ENCODE measurements at regions not wholly inside any gene's neighbourhood (a gene's known extent, or its start where the extent isn't known, plus 50 kb on each side); places are given as distances from the start of the nearest gene placed in this dataset.

DNA sequence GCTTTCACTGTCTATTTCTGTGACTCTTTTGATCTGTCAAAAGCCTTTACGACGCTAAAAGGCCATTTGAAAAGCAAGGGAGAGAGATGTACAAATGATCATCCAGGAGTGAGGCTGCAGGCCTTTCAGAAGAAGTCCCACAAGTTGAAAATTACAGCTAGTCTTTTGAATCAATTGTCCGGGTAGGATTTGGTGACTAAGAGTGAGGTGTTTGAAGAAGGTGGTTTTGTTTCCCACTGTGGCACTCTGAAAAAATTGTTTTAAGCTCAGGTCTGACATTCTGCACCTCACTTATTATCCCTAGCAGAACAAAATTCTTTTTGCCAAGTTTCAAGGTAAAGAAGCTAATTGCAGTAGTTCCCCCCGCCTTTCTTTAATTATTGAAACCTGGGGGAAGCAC lies 50.8 kb upstream of the TMEM108 start:
- no TSS peak for BruUV-seq (replicated peaks)
- no peak overlapping the region for H3K9ac ChIP-seq (ENCODE audit: insufficient read depth in 1 of 2, low read depth in 2 of 2, low read length in 2 of 2)
- 30% methylated on average over 4 of the region's 4 CpGs for WGBS (ENCODE audit: insufficient coverage, low coverage, missing lambda C conversion rate)
- no peak overlapping the region for H3K4me2 ChIP-seq (ENCODE audit: insufficient read depth, low read length)
- ChIA-PET POLR2A (no interaction called here), CTCF (ENCODE audit: low intra/inter-chr PET ratio) (interaction anchor here (0.6 kb wide), 1 partner anchor 776 kb away, joined by 3 read pairs; no protein-coding TSS in a partner anchor)
- no peaks in the 10 kb centered on the region for H3K4me1 ChIP-seq (replicated peaks in 1 of 2; ENCODE audit: control insufficient read depth in 2 of 2, insufficient read depth in 2 of 2, low read length in 2 of 2)
- intact Hi-C loops (cut with micrococcal nuclease) (no loop called here), in situ Hi-C loops (cut with MboI) (no loop called here)
- no peaks in the 10 kb centered on the region for H3K9me1 ChIP-seq (ENCODE audit: control insufficient read depth, insufficient read depth, low read length)
- no peaks in the 10 kb centered on the region for H3K36me3 ChIP-seq (ENCODE audit: control insufficient read depth, insufficient read depth, low read length)
- ATAC-seq = no peak
- FAIRE-seq = no peak
- H2AFZ ChIP-seq (ENCODE audit: low read depth, low read length) = no peak overlapping the region
- H4K20me1 ChIP-seq (replicated peaks; ENCODE audit: control insufficient read depth, insufficient read depth, low read length) = no peaks in the 10 kb centered on the region
- H3K27ac ChIP-seq (ENCODE audit: extremely low read depth, low read depth, low read length) = no peak overlapping the region
- no peaks in the 10 kb centered on the region for H3K79me2 ChIP-seq (ENCODE audit: control insufficient read depth, insufficient read depth, low read length)
- no peaks in the 10 kb centered on the region for H3K9me3 ChIP-seq (replicated peaks; ENCODE audit: control insufficient read depth, insufficient read depth, low read depth, low read length)
- TF ChIP-seq ZFP30 (CRISPR knock-in tag; IDR thresholded peaks at IDR 0.05; ENCODE audit: borderline replicate concordance) = no peak
- no peak for TF ChIP-seq HNRNPLL (IDR thresholded peaks at IDR 0.05; ENCODE audit: low read depth, low read length, poor library complexity, severe bottlenecking)
- TF ChIP-seq ZNF696 (CRISPR knock-in tag; conservative IDR thresholded peaks at IDR 0.05) = no peak
- no peak for TF ChIP-seq HDGF (IDR thresholded peaks at IDR 0.05)
- no peak for TF ChIP-seq NCOR1 (IDR thresholded peaks at IDR 0.05)
- TF ChIP-seq C11orf30 (IDR thresholded peaks at IDR 0.05; ENCODE audit: low read depth) = no peak
- TF ChIP-seq ZNF589 (CRISPR knock-in tag; IDR thresholded peaks at IDR 0.05; ENCODE audit: low read depth) = no peak
- TF ChIP-seq ZNF143 (CRISPR knock-in tag; IDR thresholded peaks at IDR 0.05) = no peak
- no peak for TF ChIP-seq ZNF280B (CRISPR knock-in tag; IDR thresholded peaks at IDR 0.05)
- TF ChIP-seq NFATC3 (IDR thresholded peaks at IDR 0.05) = no peak
- TF ChIP-seq POLR2G (IDR thresholded peaks at IDR 0.05; ENCODE audit: low read depth, low read length) = no peak
- TF ChIP-seq ZNF431 (CRISPR knock-in tag; IDR thresholded peaks at IDR 0.05) = no peak
- TF ChIP-seq DNMT1 (IDR thresholded peaks at IDR 0.05) = no peak
- TF ChIP-seq, protein P1, sequence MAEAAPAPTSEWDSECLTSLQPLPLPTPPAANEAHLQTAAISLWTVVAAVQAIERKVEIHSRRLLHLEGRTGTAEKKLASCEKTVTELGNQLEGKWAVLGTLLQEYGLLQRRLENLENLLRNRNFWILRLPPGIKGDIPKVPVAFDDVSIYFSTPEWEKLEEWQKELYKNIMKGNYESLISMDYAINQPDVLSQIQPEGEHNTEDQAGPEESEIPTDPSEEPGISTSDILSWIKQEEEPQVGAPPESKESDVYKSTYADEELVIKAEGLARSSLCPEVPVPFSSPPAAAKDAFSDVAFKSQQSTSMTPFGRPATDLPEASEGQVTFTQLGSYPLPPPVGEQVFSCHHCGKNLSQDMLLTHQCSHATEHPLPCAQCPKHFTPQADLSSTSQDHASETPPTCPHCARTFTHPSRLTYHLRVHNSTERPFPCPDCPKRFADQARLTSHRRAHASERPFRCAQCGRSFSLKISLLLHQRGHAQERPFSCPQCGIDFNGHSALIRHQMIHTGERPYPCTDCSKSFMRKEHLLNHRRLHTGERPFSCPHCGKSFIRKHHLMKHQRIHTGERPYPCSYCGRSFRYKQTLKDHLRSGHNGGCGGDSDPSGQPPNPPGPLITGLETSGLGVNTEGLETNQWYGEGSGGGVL (CRISPR knock-in tag; IDR thresholded peaks at IDR 0.05) = no peak
- no peak for TF ChIP-seq CXXC5 (CRISPR knock-in tag; IDR thresholded peaks at IDR 0.05)
- H3K4me3 ChIP-seq = no peak overlapping the region
- H3K27me3 ChIP-seq (ENCODE audit: control insufficient read depth in 2 of 2, insufficient read depth in 2 of 2, low read length in 2 of 2) = no peaks in the 10 kb centered on the region
- no peak for DNase-seq (ENCODE audit: extremely low read depth in 1 of 4, low spot score in 3 of 4)
